GM06990 (cell line): ENCODE measurements at regions not wholly inside any gene's neighbourhood (a gene's known extent, or its start where the extent isn't known, plus 50 kb on each side); places are given as distances from the start of the nearest gene placed in this dataset.

ENCODE experiments used
- DNase-seq: peaks from one replicate; pipeline ENCODE4 v3.0.0-alpha.2; 2011; ENCODE audit not compliant: insufficient read length; ENCODE audit errors: extremely low read depth
- H3K27me3 ChIP-seq: replicated peaks from 2 replicates; pipeline ENCODE4 v1.6.0; 2011; ENCODE audit warnings: low read length; ENCODE audit not compliant: control insufficient read depth, insufficient read depth
- H3K36me3 ChIP-seq: 2 replicates; pipeline ENCODE4 v1.5.1; 2011; ENCODE audit warnings: low read length; ENCODE audit not compliant: control insufficient read depth, insufficient read depth
- H3K4me3 ChIP-seq: replicated peaks from 2 replicates; pipeline ENCODE4 v1.5.1; 2011; ENCODE audit warnings: low read depth, mild to moderate bottlenecking, control low read depth, low read length
- TF ChIP-seq, protein P1 (sequence below): IDR thresholded peaks from 2 replicates; pipeline ENCODE4 v1.5.1; 2011; ENCODE audit warnings: low read length, control low read depth, mild to moderate bottlenecking, inconsistent platforms; ENCODE audit not compliant: insufficient read depth, poor library complexity, severe bottlenecking

DNA sequence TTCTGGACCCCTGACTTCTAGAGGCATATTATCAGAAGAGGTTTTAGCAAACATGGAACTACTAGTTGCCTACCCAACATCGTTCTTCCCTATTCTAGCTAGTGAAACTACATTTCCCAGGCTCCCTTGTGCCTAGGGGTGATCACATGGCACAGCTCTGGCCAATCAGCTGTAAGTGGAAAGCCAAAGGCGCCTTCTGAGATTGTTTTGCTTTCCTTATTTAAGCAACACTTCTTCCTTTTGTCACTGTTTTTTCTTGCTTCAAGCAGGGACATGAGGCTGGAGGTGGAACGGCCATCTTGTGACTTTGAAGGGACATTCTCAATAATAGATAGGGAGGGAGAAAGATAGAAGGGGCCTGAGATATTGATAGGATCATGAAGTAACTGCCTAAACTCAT lies 136.7 kb downstream of the ZNF664 start:
- TF ChIP-seq, protein P1, sequence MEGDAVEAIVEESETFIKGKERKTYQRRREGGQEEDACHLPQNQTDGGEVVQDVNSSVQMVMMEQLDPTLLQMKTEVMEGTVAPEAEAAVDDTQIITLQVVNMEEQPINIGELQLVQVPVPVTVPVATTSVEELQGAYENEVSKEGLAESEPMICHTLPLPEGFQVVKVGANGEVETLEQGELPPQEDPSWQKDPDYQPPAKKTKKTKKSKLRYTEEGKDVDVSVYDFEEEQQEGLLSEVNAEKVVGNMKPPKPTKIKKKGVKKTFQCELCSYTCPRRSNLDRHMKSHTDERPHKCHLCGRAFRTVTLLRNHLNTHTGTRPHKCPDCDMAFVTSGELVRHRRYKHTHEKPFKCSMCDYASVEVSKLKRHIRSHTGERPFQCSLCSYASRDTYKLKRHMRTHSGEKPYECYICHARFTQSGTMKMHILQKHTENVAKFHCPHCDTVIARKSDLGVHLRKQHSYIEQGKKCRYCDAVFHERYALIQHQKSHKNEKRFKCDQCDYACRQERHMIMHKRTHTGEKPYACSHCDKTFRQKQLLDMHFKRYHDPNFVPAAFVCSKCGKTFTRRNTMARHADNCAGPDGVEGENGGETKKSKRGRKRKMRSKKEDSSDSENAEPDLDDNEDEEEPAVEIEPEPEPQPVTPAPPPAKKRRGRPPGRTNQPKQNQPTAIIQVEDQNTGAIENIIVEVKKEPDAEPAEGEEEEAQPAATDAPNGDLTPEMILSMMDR = no peak
- Histone ChIP-seq H3K27me3 (no peaks in the 10 kb centered on the region), H3K36me3 (no peaks in the 10 kb centered on the region), H3K4me3 (no peak overlapping the region)
- peak; percentile 22 for DNase-seq

GRCh38 chr12:124110372-124110883 lies 137.4 kb downstream of the ZNF664 start:
- TF ChIP-seq, protein P1 = no peak
- Histone ChIP-seq H3K4me3 (no peak overlapping the region), H3K36me3 (no peaks in the 10 kb centered on the region), H3K27me3 (no peaks in the 10 kb centered on the region)
- DNase-seq = no peak

DNA sequence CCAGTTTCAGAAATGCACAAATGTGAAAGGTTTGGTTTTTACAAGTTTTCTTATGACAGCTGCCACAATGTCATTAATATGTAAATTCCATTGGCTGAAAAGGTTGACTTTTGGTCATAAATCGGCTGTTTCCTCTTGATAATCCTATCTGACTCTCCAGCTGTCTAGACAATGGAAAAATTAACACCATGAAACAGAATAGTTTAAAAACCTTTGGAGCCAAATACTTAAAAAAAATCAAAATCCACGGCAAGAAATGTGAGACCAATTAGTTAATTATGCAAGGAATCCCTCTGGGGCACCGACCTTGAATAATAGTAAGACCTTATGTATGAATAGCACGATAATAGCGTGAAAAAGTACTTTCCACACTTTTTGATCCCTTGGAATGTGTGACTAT lies 138.0 kb downstream of the ZNF664 start:
- Histone ChIP-seq H3K27me3 (no peaks in the 10 kb centered on the region), H3K36me3 (no peaks in the 10 kb centered on the region), H3K4me3 (no peak overlapping the region)
- TF ChIP-seq, protein P1 = no peak
- no peak for DNase-seq

DNA sequence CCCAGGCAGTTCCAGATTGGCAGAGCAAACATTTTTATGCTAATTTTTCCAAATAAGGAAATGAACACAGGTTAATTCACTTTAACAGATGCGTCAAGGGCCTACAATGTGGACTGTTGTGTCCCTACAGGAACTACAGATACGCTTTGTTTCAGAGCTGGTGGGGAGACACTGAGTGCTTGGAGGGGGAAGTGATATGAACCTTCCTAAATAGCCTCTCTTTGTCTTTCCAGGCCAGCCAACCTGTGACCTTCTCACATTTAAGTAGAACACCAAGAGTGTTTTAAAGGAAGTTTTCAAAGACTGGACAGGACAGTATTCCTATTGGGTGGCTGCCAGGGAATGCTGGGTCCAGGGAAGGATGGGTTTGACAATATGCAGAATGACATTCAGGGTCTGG lies 141.3 kb downstream of the ZNF664 start:
- TF ChIP-seq, protein P1 = no peak
- Histone ChIP-seq H3K4me3 (no peak overlapping the region), H3K36me3 (no peaks in the 10 kb centered on the region), H3K27me3 (no peaks in the 10 kb centered on the region)
- DNase-seq = no peak

DNA sequence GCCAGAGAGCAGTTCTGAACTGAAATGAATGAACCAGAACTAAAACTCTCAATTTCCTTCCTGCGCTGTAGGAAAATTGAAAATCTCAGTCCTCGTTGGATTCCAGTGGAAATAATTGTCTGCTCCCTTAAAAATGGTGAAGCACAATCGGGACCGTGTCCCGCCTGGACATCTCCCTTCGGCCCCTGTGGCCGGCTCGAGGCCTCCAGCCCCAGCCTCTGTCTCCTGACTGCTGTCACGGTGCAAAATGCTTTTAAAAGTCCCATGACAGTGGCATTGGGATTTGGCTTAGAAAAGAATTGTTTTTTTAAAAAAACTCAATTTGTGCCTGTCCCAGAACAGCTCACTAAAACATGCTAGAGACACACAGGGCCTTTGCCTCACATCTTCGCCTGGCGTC lies 142.5 kb downstream of the ZNF664 start:
- no peak for DNase-seq
- no peak overlapping the region for H3K4me3 ChIP-seq
- no peaks in the 10 kb centered on the region for H3K36me3 ChIP-seq
- no peaks in the 10 kb centered on the region for H3K27me3 ChIP-seq
- TF ChIP-seq, protein P1 = no peak

GRCh38 chr12:124115976-124116690 lies 143.1 kb downstream of the ZNF664 start:
- Histone ChIP-seq H3K27me3 (no peaks in the 10 kb centered on the region), H3K4me3 (no peak overlapping the region), H3K36me3 (no peaks in the 10 kb centered on the region)
- no peak for DNase-seq
- TF ChIP-seq, protein P1 = no peak
